ACC112 (cell line): ENCODE measurements at regions not wholly inside any gene's neighbourhood (a gene's known extent, or its start where the extent isn't known, plus 50 kb on each side); places are given as distances from the start of the nearest gene placed in this dataset.
"Not testable (repeated sequence)": the region's sequence is repeated elsewhere in the genome, so short reads cannot be mapped to it uniquely, and the experiment has no call there.

Experiments used
- H2AFZ ChIP-seq: fragments of 200-600 bp; sonication (generic); one replicate; pipeline ENCODE4 v1.6.0; 2017; ENCODE audit warnings: antibody characterized with exemption, low read length; ENCODE audit not compliant: unreplicated experiment
- H3K27ac ChIP-seq: fragments of 200-600 bp; sonication (generic); 2 replicates; pipeline ENCODE4 v1.5.1; 2014; ENCODE audit warnings: low read depth, mild to moderate bottlenecking, antibody characterized with exemption, low read length, moderate library complexity
- H3K27me3 ChIP-seq: fragments of 200-600 bp; sonication (generic); 2 replicates; pipeline ENCODE4 v1.6.1; 2014; ENCODE audit warnings: mild to moderate bottlenecking, antibody characterized with exemption, low read length, moderate library complexity, mixed read lengths; ENCODE audit not compliant: insufficient read depth
- H3K36me3 ChIP-seq: fragments of 200-600 bp; sonication (generic); 2 replicates; pipeline ENCODE4 v1.6.1; 2016; ENCODE audit warnings: mild to moderate bottlenecking, antibody characterized with exemption, low read length, moderate library complexity, mixed read lengths; ENCODE audit not compliant: insufficient read depth
- H3K4me1 ChIP-seq: fragments of 200-600 bp; sonication (generic); one replicate; pipeline ENCODE4 v1.6.1; 2016; ENCODE audit warnings: low read length, mixed read lengths; ENCODE audit not compliant: insufficient read depth, unreplicated experiment, control insufficient read depth
- H3K4me3 ChIP-seq: fragments of 200-600 bp; sonication (generic); 2 replicates; pipeline ENCODE4 v1.5.1; 2014; ENCODE audit warnings: mild to moderate bottlenecking, low read depth, low read length
- H3K79me2 ChIP-seq: fragments of 200-600 bp; sonication (generic); one replicate; pipeline ENCODE4 v1.6.0; 2016; ENCODE audit warnings: low read length; ENCODE audit not compliant: control insufficient read depth, unreplicated experiment, insufficient read depth

DNA sequence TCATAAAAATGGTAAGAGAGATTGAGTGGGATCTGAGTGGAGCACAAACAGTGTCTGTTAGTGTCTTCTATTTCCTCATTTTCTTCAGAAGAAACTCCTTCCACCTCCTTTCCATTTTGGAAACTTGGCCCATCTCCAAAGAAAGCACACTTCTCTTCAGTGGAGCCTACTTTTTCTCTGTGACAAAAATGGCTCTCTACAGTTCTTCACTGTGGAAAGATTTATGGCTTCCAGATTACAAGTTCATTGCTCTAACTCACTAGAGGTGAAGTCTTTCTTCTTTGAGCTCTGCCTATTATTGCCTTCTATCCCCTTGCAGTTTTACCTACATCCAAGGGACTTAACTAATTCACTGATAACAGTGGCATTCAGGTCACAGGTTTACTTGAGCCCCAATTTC, 325.8 kb downstream of the ANTXR2 start:
- no peaks in the 10 kb centered on the region for H3K36me3 ChIP-seq
- no peak overlapping the region for H3K4me3 ChIP-seq
- H3K4me1 ChIP-seq, result no peaks in the 10 kb centered on the region
- H2AFZ ChIP-seq, result no peak overlapping the region
- H3K27me3 ChIP-seq, result no peaks in the 10 kb centered on the region
- H3K79me2 ChIP-seq, result no peaks in the 10 kb centered on the region
- no peak overlapping the region for H3K27ac ChIP-seq

- Histone ChIP-seq H3K4me1 (no peaks in the 10 kb centered on the region), H3K79me2 (no peaks in the 10 kb centered on the region), H3K4me3 (no peak overlapping the region), H3K27me3 (no peaks in the 10 kb centered on the region), H2AFZ (no peak overlapping the region), H3K27ac (no peak overlapping the region), H3K36me3 (no peaks in the 10 kb centered on the region)
Observed at GRCh38 chr4:79743014-79743413, 330.0 kb downstream of the ANTXR2 start.

- no peak overlapping the region for H2AFZ ChIP-seq
- H3K4me1 ChIP-seq, result no peaks in the 10 kb centered on the region
- H3K27ac ChIP-seq, result no peak overlapping the region
- H3K79me2 ChIP-seq, result no peaks in the 10 kb centered on the region
- no peaks in the 10 kb centered on the region for H3K27me3 ChIP-seq
- no peaks in the 10 kb centered on the region for H3K36me3 ChIP-seq
- no peak overlapping the region for H3K4me3 ChIP-seq
Observed at GRCh38 chr4:79739912-79740311, 331.9 kb upstream of the GK2 start.

DNA sequence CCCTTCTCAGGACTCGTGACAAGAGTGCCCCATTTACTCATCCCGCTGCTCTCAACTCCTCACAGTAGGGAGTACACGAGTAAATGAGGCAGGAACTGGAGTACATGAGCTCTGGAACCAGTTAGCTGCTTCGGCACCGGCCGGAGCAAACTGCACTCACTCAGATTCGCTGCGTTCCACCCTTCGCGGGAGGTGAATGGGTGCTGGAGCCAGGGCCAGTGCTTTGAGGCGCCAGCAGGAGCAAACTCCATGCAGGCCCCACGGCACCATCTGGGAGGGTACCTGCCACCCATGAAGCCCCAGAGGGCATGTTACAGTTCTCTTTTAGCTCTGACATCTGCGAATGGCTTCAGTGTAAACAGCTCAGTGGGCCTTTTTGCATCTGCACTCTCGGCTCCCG, 315.5 kb upstream of the GK2 start:
- Histone ChIP-seq H3K4me3 (no peak overlapping the region), H2AFZ (no peak overlapping the region), H3K4me1 (no peaks in the 10 kb centered on the region)

DNA sequence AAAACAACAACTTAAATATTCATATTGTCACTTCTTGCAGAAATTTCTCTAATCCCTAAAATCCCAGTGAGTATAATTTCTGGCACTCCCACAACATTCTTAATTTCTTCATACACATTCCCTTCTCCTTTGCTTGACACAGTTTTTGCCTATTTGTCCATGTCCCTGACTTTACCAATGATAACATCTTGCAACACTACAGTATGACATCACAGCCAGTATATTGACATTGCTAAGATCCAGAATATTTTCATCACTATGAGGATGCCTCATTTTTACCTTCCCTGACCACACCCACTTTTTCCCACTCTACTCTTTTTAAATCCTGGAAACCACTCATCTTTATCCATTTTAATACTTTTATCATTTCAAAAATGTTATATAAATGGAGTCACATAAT, 292.3 kb upstream of the GK2 start:
- Histone ChIP-seq H3K4me3 (no peak overlapping the region), H3K27ac (no peak overlapping the region), H3K36me3 (no peaks in the 10 kb centered on the region), H3K4me1 (no peaks in the 10 kb centered on the region), H2AFZ (no peak overlapping the region), H3K27me3 (no peaks in the 10 kb centered on the region), H3K79me2 (no peaks in the 10 kb centered on the region)

More for the DNA sequence above, 315.5 kb upstream of the GK2 start:
- Histone ChIP-seq H3K27me3 (no peaks in the 10 kb centered on the region), H3K27ac (no peak overlapping the region), H3K79me2 (no peaks in the 10 kb centered on the region), H3K36me3 (no peaks in the 10 kb centered on the region)

DNA sequence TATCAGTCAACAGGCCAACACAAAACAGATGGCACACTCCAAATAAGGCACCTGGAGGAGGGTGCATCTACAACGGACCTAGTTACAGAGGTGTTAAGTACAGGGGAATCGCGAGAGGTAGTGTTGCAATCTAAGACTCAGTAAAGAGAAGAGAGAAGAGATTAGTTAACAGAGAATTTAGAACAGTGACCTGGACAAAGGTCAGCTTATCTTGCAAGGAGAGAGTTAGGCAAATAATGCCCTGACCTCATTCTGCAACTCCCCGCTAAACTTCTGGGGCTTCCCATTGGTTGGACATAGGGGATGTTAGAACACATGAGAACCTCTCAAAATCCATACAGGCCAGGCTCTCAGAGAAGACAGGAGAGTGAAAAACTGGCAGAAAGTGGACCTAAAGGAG, 289.4 kb upstream of the GK2 start:
- Histone ChIP-seq H3K4me1 (no peaks in the 10 kb centered on the region), H3K79me2 (no peaks in the 10 kb centered on the region), H3K36me3 (no peaks in the 10 kb centered on the region), H3K4me3 (no peak overlapping the region), H2AFZ (no peak overlapping the region), H3K27me3 (no peaks in the 10 kb centered on the region), H3K27ac (no peak overlapping the region)

- not testable (repeated sequence) for H3K27ac ChIP-seq, H3K4me1 ChIP-seq, H3K27me3 ChIP-seq, H3K4me3 ChIP-seq, H3K79me2 ChIP-seq, H3K36me3 ChIP-seq, H2AFZ ChIP-seq
Observed at GRCh38 chr4:79696534-79696933, 288.5 kb upstream of the GK2 start.

- Histone ChIP-seq H2AFZ (no peak overlapping the region), H3K27ac (no peak overlapping the region), H3K27me3 (no peaks in the 10 kb centered on the region), H3K4me3 (no peak overlapping the region), H3K4me1 (no peaks in the 10 kb centered on the region), H3K79me2 (no peaks in the 10 kb centered on the region), H3K36me3 (no peaks in the 10 kb centered on the region)
Observed at GRCh38 chr4:79695848-79696247, 287.8 kb upstream of the GK2 start.

DNA sequence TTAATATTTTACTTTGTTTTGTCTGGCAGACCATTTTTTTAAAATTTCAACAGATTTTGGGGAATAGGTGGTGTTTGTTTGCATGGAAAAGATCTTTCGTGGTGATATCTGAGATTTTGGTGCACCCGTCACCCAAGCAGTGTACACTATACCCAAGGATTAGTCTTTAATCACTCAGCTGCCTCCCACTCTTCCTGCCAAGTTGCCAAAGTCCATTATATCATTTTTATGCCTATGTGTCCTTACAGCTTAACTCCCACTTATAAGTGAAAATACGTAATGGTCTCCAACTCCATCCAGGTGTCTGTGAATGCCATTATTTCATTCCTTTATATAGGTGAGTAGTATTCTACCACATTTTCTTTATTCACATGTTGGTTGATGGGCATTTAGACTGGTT, 281.7 kb upstream of the GK2 start:
- Histone ChIP-seq H3K27ac (no peak overlapping the region), H3K4me1 (no peaks in the 10 kb centered on the region), H2AFZ (no peak overlapping the region), H3K4me3 (no peak overlapping the region), H3K36me3 (no peaks in the 10 kb centered on the region), H3K79me2 (no peaks in the 10 kb centered on the region), H3K27me3 (peaks cover 4% of the 10 kb centered on the region; the same call in 1 of the 2 replicates)

- no peak overlapping the region for H3K4me3 ChIP-seq
- no peaks in the 10 kb centered on the region for H3K36me3 ChIP-seq
- H3K79me2 ChIP-seq, result no peaks in the 10 kb centered on the region
- peak overlapping the region; percentile 22 for H2AFZ ChIP-seq
- H3K27ac ChIP-seq, result no peak overlapping the region
- H3K4me1 ChIP-seq, result no peaks in the 10 kb centered on the region
- peaks cover 4% of the 10 kb centered on the region; the same call in 1 of the 2 replicates for H3K27me3 ChIP-seq
Observed at GRCh38 chr4:79688691-79689090, 280.7 kb upstream of the GK2 start.

DNA sequence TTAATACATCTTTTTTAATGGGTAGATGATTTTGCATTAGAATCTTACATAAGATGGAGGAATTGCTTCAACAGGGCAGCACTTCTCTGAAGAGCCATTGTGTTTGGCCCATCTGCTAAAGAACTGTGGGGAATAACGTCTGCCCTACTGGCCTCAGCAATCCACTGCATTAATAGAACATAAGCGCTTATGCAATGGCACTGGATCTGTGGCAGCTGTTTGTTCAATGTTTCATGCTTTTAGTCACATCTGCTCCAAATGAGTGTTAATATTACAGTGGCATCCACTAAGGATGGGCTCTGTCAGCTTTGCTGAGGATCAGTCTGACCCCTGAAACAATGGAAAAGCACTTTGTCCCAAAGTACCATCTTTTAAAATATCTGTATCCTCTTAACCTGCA, 279.0 kb upstream of the GK2 start:
- peaks cover 4% of the 10 kb centered on the region; the same call in 1 of the 2 replicates for H3K27me3 ChIP-seq

More for the DNA sequence above, 279.0 kb upstream of the GK2 start:
- no peak overlapping the region for H3K4me3 ChIP-seq
- no peak overlapping the region for H3K27ac ChIP-seq
- H3K36me3 ChIP-seq, result no peaks in the 10 kb centered on the region
- H3K79me2 ChIP-seq, result no peaks in the 10 kb centered on the region
- peaks cover 3% of the 10 kb centered on the region for H3K4me1 ChIP-seq
- no peak overlapping the region for H2AFZ ChIP-seq
